ENCODE measurements at regions not wholly inside any gene's neighbourhood (a gene's known extent, or its start where the extent isn't known, plus 50 kb on each side); places are given as distances from the start of the nearest gene placed in this dataset.

DNA sequence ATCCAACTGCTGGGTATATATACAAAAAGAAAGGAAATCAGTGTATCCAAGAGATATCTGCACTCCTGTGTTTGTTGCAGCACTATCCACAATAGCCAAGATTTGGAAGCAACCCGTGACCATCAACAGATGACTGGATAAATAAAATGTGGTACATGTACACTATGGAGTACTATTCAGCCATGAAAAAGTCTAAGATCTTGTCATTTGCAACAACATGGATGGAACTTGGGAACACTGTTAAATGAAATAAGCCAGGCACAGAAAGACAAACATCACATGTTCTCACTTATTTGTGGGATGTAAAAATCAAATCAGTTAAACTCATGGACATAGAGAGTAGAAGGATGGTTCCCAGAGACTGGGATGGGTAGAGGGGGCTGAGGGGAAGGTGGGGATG is 620.7 kb downstream of the RBFOX1 start:
- H3K36me3 Mint-ChIP-seq (ENCODE audit: low read depth, unreplicated experiment): no peaks in the 10 kb centered on the region
- no peaks in the 10 kb centered on the region for H3K27me3 Mint-ChIP-seq (ENCODE audit: unreplicated experiment)
- no peaks in the 10 kb centered on the region for H3K4me1 Mint-ChIP-seq (ENCODE audit: unreplicated experiment)
- H3K9me3 Mint-ChIP-seq (ENCODE audit: unreplicated experiment): no peaks in the 10 kb centered on the region
- no peak overlapping the region for H3K27ac Mint-ChIP-seq (ENCODE audit: unreplicated experiment)
- H3K4me3 Mint-ChIP-seq (ENCODE audit: unreplicated experiment): no peak overlapping the region
- TF ChIP-seq, protein P1, sequence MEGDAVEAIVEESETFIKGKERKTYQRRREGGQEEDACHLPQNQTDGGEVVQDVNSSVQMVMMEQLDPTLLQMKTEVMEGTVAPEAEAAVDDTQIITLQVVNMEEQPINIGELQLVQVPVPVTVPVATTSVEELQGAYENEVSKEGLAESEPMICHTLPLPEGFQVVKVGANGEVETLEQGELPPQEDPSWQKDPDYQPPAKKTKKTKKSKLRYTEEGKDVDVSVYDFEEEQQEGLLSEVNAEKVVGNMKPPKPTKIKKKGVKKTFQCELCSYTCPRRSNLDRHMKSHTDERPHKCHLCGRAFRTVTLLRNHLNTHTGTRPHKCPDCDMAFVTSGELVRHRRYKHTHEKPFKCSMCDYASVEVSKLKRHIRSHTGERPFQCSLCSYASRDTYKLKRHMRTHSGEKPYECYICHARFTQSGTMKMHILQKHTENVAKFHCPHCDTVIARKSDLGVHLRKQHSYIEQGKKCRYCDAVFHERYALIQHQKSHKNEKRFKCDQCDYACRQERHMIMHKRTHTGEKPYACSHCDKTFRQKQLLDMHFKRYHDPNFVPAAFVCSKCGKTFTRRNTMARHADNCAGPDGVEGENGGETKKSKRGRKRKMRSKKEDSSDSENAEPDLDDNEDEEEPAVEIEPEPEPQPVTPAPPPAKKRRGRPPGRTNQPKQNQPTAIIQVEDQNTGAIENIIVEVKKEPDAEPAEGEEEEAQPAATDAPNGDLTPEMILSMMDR (IDR thresholded peaks at IDR 0.05; ENCODE audit: unreplicated experiment): no peak
- DNase-seq (ENCODE audit: low spot score): no peak

DNA sequence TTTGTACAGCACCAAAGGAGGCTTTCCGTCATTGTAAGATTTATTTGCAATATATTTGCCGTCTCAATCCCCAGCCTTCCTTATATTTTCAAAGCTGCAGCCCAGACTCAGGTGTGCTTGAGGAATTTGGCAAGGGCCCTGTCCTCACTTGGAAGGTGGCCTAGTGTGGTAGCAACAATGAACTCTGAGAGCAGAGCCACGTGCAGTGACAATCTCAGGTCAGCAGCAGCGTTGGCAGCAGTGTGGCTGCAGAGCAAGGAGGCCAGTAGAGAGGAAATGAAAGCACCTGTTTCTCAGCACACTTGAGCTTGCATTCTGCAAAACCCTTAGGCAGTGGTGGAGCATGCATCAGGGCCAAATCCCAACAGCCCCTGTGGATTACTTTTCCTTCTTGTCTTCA is 613.5 kb downstream of the RBFOX1 start:
- peaks cover 3% of the 10 kb centered on the region for H3K9me3 Mint-ChIP-seq (ENCODE audit: unreplicated experiment)
- TF ChIP-seq, protein P1 (IDR thresholded peaks at IDR 0.05; ENCODE audit: unreplicated experiment): no peak
- no peak overlapping the region for H3K27ac Mint-ChIP-seq (ENCODE audit: unreplicated experiment)
- H3K4me3 Mint-ChIP-seq (ENCODE audit: unreplicated experiment): no peak overlapping the region
- no peaks in the 10 kb centered on the region for H3K4me1 Mint-ChIP-seq (ENCODE audit: unreplicated experiment)
- DNase-seq (ENCODE audit: low spot score): no peak
- no peaks in the 10 kb centered on the region for H3K36me3 Mint-ChIP-seq (ENCODE audit: low read depth, unreplicated experiment)
- no peaks in the 10 kb centered on the region for H3K27me3 Mint-ChIP-seq (ENCODE audit: unreplicated experiment)

DNA sequence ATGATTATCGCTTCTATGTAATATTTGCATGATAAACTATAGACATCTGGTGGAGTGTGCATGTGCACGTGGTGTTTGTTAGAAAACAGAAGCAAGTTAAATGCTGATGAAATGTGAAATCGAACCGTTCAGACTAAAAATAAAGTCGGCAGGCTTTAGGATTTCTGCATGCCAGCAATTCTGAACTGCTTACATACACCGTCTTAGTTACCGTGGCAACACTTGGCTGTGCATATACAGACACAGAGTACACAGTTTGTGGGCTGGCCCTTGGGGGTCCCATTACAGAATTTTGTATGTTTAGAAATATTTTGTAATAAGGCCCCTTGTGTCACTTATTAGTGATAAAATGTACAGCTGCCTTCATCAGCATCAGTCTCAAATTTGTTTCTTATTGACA is 605.5 kb downstream of the RBFOX1 start:
- no peak overlapping the region for H3K27ac Mint-ChIP-seq (ENCODE audit: unreplicated experiment)
- no peak overlapping the region for H3K4me3 Mint-ChIP-seq (ENCODE audit: unreplicated experiment)
- H3K36me3 Mint-ChIP-seq (ENCODE audit: low read depth, unreplicated experiment): no peaks in the 10 kb centered on the region
- TF ChIP-seq, protein P1 (IDR thresholded peaks at IDR 0.05; ENCODE audit: unreplicated experiment): no peak
- peaks cover 6% of the 10 kb centered on the region for H3K9me3 Mint-ChIP-seq (ENCODE audit: unreplicated experiment)
- DNase-seq (ENCODE audit: low spot score): no peak
- H3K4me1 Mint-ChIP-seq (ENCODE audit: unreplicated experiment): no peaks in the 10 kb centered on the region
- peaks cover 1% of the 10 kb centered on the region for H3K27me3 Mint-ChIP-seq (ENCODE audit: unreplicated experiment)

DNA sequence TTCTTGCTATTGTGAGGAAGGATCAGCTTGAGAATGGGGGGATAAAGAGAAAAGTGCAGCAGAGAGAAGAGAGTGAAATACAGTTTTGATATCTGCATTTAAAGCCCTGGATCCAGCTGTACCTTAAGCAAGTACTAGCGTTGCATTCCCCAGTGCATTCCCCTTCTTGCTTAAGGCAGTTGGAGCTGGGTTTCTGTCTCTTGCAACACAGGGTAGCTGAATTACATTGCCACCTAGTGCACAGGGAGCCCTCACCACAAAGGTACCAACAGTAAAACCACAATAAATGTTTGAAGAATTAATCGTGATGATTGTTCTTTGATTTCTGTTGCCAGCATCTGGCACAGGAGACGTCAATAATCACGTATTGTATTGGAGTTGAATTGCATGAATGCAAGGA is 588.7 kb downstream of the RBFOX1 start:
- Mint-ChIP-seq H3K9me3 (ENCODE audit: unreplicated experiment) (peaks cover under 1% of the 10 kb centered on the region), H3K27me3 (ENCODE audit: unreplicated experiment) (no peaks in the 10 kb centered on the region), H3K4me1 (ENCODE audit: unreplicated experiment) (no peaks in the 10 kb centered on the region), H3K4me3 (ENCODE audit: unreplicated experiment) (no peak overlapping the region), H3K27ac (ENCODE audit: unreplicated experiment) (no peak overlapping the region), H3K36me3 (ENCODE audit: low read depth, unreplicated experiment) (no peaks in the 10 kb centered on the region)
- TF ChIP-seq, protein P1 (IDR thresholded peaks at IDR 0.05; ENCODE audit: unreplicated experiment): no peak
- no peak for DNase-seq (ENCODE audit: low spot score)

DNA sequence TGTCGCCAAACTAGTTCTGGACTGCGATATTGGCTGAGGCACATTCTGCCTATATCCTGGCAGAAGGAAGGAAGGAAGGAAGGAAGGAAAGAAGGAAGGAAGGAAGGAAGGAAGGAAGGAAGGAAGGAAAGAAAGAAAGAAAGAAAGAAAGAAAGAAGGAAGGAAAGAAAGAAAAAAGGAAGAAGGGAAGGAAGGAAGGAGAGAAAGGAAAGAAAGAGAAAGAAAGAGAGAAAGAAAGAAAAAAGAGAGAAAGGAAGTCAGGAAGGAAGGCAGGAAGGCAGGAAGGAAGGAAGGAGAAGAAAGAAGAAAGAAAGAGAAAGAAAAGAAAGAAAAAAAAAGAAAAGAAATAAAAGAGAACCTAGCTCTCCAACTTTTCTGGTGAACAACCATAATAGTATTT is 587.1 kb downstream of the RBFOX1 start:
- Mint-ChIP-seq H3K27ac (ENCODE audit: unreplicated experiment) (no peak overlapping the region), H3K4me1 (ENCODE audit: unreplicated experiment) (no peaks in the 10 kb centered on the region), H3K27me3 (ENCODE audit: unreplicated experiment) (no peaks in the 10 kb centered on the region), H3K36me3 (ENCODE audit: low read depth, unreplicated experiment) (no peaks in the 10 kb centered on the region), H3K4me3 (ENCODE audit: unreplicated experiment) (no peak overlapping the region), H3K9me3 (ENCODE audit: unreplicated experiment) (peaks cover 7% of the 10 kb centered on the region)
- DNase-seq (ENCODE audit: low spot score): no peak
- TF ChIP-seq, protein P1 (IDR thresholded peaks at IDR 0.05; ENCODE audit: unreplicated experiment): no peak

Data from endothelial cell (in vitro differentiated cells).